ENCODE measurements at regions not wholly inside any gene's neighbourhood (a gene's known extent, or its start where the extent isn't known, plus 50 kb on each side); places are given as distances from the start of the nearest gene placed in this dataset.

DNA sequence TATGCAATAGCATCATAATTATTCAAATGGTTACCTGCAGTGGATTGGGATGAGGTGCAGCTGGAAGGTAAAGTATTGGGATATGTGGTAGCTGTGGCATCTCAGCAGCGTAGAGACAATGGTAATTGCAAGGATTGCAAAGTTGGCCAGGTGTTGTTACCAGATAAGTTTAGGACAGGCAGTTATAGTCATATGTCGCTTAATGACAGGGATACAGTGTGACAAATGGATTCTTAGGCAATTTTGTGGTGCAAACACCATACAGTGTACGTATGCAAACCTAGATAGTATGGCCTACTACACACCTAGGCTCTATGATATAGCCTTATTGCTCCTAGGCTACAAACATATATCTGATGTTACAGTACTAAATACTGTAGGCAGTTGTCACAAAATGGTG is 163.5 kb upstream of the LYZL2 start:
- no peak for DNase-seq

DNA sequence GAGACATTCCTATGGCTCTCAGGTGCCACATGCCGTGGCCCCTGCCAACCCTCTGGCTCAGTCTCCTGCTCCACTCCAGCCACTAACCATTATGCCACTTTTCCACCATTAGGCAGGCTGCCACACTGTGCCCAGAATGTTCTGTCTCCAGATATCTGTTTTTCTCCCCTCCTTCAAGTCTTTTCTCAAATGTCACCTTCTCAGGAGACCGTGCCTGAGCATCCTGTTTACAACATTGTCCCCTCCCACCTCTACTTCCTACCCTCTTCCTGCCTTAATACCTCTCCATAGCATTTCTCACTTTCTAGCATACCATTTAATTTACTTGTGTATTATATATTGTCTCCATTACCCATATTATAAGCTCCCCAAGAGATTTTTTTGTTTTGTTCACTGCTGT is 162.5 kb upstream of the LYZL2 start:
- peak in 1 of 5 donors; percentile 26 for DNase-seq

DNA sequence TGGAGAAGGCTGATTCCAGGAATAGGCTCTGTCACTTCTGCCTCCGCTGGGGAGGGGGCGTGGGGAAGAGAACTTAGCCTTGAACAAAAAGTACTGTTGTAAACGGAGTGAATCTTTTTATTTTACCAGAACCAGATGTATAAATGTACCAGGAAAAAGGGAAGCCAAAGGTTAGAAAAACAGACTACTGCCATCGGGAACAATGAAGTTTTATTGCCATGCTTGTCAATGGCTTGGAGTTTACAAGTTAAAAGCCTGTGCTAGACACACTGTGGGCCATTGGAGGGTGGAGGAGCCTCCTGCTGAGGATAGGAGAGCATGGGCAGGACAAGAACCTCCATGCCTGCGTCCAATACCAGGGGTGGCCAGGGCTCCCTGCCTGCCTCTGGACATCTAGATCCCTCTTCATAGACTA is 161.7 kb upstream of the LYZL2 start:
- DNase-seq: no peak

DNA sequence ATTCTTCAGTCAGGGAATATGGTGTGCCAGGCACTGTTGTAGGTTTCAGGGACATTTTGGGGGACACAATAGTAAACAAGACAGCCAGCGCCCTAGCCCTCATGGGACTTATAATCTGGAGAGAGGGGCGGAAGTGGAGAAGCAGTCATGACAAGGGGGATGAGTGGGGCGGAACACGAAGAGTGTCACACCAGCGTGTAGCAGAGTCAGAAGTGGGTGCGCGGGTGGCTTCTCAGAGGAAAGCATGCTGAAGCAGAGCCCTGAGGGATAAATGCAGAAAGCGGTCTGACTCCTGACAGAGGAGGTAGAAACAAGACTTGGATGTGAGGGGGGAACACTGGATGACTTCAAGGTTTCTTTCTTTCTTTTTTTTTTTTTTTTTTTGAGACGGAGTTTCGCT is 160.3 kb upstream of the LYZL2 start:
- no peak for DNase-seq

DNA sequence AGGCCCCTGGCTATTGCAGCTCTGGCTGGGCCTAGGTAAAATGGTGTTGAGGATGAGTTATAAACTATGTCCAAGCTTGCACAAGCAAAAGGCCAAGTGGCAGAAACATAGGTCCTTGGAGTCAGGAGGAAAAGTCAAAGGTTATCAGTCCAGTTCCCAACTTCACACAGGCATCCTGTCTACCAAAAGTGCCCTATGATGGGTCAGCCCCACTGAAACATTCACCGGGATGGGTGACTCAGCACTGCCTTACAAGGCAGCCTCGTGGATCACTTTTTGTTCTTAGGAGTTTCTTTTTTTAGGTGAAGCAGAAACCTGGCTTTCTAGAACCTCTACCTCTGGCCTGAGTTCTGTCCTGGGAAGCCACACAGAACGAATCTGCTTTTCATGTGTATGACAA is 158.8 kb upstream of the LYZL2 start:
- DNase-seq: no peak

DNA sequence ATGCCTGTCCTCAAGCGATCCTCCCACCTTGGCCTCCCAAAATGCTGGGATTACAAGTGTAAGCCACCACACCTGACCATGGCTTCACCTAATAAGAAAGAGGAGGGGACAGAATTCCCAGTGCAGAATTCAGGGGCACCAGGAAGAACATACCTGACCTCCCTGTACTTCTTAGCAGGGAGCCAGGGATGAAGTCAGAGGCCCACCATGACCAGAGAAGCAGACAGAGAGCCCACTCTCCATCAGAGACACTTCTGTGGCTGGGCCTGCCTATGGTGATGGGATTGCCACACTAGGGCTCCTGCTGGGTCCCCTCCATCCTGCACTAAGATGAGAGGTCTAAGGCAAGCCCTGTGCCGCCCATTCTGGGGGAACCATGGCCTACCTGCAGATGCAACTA is 157.4 kb upstream of the LYZL2 start:
- no peak for DNase-seq

DNA sequence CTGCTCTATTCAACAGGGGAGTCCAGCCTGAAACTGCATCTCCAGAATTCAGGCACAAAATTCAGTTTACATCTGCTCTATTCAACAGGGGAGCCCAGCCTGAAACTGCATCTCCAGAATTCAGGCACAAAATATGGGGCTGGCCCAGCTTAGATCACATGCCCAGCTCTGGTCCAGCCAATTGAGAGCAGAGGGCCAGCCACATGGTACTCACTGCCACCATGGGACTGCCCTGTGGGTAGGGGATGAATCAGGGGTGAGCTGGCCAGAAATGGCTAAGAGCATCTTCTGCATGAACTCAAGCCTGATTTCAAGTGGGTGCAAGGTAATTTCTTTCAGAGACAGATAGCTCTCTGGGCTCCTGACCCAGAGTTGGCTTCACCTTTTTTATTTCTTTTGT is 156.6 kb upstream of the LYZL2 start:
- DNase-seq: no peak

DNA sequence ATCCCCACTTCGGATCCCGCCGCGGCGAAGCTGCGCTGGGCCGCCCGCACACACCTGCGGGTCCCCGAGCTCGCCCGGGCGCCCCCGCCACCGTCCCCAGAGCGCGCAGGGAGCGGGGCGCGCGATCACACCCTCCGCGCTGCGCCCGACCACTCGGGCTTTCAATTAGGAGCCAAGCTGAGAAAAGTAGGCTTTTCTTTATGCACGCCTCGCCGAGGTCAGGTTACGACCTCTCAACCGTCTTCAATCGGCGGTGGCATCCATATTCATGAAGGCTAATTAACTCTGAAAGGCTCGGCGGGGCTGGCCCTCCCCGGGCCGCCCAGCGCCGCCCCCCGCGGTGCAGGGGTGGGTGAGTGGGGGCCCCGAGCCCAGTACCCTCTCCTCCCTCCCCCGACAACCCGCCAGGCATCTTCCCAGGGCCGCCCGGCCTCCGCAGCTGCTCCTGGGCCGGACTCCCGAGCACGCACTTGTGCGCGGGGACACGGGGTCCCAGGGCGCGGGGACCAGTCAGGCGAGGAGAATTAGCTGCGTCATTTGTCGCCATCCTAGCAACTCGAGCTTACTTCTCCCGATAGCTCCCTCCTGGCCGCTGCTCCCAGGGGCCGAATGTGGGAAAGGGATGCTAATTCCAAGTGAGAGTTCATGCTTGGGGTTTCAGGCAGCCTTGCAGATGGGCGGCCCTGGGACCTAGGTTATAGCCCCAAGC is 155.5 kb upstream of the LYZL2 start:
- DNase-seq: peak in 2 of 5 donors; percentile 18 to 36

DNA sequence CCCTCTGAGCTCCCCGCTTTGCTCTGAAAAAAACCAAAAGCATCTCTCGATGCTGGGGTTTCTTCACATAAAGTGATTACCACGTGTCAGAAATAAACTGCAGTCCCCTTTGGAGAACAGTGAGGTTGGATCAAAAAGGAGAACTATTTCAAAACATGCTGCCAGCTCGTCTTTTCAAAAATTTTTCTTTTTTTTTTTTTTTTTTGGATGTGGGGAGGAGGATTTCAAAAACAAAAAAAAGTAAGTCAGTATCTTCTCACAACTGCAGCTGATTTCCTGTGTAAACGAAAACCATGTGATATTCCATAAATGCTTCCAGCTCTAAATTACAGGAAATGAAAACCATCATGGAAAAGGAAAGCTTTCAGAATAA is 155.0 kb upstream of the LYZL2 start:
- peak in 1 of 5 donors; percentile 8 for DNase-seq

DNA sequence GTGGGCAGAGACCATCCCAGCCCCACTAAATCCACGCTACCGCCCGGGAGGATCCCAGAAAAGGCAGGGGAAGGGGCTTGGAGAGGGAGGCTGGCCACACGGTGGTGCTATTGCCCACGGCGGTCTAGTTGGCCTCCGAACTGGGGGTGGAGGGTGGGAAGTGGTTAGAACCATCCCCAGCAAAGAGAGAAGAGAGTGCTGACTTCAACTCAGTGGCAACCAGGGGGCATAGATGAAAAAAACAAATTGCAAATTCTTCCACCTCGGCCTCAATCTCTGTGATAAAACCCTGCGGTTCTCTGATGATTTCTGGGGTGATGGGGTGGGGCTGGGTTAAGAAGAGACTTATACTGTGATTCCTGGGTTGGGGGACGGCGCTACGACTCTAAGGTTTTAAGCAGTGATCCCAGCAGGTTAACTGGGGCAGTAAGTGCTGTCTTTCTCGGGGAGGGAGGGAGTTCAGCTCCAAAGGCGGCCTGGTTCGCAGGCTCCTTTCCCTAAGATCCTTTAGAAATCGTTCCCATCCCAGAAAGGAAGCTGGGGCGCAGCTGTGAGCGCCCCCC is 154.5 kb upstream of the LYZL2 start:
- peak; percentile 64 to 85 (median 68) for DNase-seq

DNA sequence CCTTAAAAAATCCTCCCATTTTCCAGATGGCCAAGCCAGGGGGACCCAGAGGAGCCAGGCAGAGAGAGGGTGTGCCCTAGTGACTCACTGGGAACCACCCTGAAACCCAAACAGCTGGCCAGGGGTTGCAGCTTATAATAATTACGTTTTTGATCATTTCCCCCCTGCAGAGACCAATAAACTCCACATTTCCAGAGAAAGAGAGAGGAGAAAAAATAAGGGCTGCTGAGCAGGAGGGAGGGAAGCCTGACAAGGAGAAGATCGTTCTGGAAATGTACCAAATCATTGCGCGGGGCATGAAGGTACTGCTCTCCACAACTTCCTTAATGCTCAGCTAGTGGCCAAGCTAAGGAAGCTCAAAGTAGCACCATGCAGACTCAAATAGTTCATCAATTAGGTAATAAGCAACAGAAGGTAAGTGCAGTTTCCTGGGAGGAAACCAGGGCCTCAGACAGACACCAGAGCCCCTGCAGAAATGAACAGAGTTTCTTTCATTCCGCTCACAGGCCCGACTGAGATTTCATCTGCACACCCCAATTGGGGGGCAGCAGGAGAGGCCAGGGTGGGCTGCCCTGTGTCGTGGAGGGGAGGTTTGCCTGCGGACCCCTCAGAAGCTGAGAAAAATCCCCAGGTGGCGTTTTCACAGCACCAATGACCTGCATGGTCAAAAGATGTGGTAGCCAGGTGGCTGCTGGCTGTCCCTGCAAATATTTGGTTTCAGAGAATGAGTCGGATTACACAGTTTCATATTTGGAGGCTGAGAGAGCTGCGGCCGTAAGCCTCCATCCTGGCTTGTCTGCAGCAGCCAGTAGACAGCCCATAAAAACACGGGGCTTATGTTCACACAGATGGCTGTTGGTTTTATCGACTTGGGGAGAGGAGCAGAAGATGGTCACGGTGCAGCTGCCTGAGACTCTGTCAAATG is 153.2 kb upstream of the LYZL2 start:
- DNase-seq: peak in 1 of 5 donors; percentile 20

DNA sequence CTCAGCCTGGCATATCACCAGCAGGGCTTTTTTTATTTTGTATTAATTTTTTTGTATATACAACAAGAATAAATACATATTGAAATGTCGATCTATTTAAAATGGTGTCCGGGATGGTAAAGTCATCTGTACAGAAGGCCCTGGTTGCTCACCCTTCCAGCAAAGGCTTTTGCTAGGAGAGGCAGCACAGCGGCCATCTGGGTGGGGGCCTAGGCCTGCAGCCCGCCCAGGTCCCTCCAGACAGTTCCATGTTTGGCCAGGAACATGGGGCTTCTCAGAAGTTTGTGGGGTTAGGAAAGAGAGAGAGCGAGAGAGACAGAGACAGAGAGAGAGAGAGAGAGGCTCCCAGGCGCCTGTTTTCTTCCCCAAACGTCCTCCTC is 152.6 kb upstream of the LYZL2 start:
- DNase-seq: no peak

DNA sequence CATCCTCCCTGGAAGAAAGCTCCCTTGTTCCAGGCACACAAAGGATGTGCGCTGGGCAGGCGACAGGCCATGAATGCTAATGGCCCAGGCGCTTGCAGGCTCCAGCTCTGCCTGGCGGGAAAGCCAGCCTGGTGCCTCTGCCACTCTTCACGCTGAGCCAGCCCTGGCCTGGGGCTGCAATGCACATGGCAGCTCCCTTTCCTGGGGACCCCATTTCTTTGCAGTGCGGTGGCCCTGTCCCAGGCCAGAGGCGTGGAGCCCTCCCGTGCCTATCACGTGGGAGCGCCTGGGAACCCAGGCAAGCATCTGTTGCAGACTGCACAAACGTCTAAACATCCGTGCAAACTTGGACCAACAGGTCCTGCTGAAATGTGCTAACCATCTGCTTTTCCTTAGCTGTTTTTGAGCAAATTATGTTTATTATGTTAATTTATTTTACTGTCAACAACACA is 152.1 kb upstream of the LYZL2 start:
- no peak for DNase-seq

DNA sequence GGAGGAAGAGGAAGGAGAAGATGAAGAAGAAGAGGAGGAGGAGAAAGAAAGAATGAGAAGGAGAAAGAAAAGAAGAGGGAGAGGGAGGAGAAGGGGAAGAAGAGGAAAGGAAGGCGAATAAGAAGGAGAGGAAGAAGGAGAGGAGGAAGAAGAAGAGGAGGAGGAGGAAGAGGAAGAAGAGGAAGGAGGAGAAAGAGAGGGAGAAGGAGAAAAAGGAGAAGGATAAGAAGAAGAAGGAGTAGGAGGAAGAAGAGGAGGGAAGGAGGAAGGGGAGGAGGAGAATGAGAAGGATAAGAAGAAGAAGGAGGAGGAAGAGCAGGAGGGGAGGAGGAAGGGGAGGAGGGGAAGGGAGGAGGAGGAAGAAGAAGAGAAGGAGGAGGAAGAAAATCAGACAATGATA is 149.2 kb upstream of the LYZL2 start:
- no peak for DNase-seq

DNA sequence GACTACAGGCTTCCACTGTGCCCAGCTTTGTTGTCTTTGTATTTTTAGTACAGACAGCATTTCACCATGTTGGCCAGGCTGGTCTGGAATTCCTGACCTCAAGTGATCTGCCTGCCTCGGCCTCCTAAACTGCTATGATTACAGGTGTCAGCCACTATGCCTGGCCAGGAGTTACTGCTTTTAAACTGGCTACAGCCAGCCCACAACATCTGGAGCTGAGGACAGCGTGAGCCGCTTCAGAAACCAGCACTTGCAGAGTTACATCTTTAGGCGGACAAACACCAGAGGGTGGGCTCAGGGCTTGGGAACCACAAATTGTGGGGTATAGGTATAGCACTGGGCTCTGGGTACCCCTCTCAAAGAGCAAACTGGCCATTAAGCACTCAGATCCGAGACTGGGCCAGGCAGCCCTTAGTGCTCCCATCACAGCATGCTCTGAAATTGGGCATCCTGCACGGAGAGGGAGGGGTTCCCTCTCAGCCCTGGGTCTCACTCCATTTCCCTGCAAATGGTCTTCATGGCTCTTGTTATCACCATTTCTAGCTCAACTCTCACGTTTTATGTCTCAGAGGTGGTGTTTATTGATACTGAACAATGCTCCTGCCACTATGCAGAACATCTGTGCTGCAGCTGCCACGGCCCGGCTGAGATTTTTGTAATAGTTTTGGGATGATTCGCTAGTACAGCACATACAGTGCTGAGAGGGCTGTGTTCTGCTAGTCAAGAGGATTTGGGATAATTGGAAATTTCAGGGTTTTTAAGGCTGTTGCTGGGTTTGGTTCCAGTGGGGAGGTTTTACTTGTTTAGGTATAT is 146.4 kb upstream of the LYZL2 start:
- no peak for DNase-seq

DNA sequence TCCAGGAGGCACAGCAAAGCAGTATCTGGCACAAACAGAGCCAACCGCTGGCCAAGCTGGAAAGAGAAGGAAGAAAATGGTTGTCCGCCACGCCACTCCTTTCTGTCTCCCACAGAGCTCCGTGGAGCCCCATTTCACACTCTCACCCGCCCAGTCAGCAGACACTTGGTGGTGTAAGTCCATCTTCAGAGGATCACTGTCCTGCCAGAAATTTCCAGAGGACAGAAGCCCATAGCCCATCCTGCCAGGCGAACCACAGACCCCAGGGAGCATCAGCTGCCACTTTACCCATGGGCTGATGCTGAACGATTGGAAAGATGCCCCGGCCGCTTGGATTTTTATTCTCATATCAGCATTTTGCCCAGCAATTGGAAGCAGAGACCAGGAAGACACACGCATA is 144.7 kb upstream of the LYZL2 start:
- DNase-seq: no peak

DNA sequence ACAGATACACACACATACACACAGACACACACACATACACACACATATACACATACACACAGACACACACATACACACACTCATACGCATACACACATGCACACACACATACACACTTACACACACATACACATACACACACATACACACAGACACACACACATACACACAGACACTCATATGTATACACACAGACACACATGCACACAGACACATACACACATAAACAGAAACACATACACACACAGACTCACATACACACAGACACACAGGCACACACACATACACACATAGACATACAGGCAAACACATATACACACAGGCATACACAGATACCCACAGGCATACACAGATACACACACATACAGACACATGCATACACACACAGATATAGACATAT is 143.9 kb upstream of the LYZL2 start:
- no peak for DNase-seq

DNA sequence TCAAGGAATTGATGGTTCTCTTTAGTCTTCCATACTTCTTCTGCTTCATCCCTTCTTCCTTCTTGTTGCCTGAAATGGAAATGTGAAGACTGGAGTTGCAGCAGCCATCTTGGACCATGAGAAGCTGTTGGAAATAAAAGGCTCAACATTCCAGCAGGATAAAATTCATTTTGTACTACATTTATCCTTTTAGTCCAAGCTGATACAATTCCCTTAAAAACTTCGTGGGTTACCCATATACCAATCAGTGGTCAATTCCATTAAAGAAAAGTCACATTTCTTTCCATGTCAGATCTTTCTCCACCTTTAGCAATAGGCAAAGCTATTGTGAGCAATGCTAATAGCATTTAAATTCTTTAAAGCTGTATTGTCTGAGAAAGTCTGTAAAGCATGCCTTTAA is 141.3 kb upstream of the LYZL2 start:
- DNase-seq: no peak

DNA sequence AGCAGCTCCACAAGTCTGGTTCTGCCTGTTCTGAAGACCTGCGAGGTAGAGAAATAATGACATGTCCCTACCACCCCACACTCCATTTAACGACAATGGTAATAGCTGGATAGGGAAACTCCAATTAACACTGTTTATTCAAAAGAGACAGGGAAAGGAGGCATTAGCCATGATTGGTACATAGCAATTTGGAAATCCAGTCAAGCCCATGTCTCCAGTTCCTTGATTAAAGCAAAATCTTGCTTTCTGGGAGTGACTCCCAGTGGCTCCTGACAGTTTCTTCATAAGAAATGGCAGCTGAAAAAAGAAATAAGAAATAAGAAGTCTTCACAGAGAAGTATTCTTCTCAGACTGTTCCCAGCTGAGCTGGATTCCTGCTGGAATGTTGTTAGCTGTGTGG is 140.7 kb upstream of the LYZL2 start:
- no peak for DNase-seq

DNA sequence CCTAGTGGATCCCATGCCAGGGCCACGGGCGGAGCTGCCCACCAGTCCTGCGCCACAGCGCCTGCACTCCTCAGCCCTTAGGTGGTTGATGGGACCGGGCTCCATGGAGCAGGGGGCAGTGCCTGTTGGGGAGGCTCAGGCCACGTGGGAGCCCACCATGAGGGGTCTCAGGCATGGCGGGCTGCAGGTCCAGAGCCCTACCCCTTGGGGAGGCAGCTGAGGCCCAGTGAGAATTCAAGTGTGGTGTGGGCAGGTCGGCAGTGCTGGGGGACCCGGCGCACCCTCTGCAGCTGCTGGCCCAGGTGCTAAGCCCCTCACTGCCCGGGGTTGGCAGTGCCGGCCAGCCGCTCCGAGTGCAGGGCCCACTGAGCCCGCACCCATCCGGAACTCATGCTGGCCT is 139.8 kb upstream of the LYZL2 start:
- no peak for DNase-seq

DNA sequence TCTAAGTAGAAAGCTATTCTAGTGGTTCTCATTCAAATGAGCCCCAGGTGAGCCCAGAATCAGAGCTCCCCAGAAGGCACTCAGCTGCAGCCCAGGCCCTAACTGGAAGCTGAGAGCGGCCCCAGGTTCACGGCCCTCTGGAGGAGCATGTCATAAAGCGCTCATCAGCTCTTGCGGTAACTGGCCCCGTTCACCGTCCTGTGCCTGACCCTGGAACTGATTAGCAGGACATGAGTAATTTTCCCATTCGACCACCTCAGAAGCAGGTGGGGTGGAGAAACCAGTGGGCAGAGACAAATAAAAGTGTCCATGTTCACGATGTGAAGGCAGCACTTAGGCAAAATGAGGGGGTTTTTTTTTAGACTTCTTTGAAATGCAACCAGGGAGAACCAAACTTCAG is 136.1 kb upstream of the LYZL2 start:
- no peak for DNase-seq

DNA sequence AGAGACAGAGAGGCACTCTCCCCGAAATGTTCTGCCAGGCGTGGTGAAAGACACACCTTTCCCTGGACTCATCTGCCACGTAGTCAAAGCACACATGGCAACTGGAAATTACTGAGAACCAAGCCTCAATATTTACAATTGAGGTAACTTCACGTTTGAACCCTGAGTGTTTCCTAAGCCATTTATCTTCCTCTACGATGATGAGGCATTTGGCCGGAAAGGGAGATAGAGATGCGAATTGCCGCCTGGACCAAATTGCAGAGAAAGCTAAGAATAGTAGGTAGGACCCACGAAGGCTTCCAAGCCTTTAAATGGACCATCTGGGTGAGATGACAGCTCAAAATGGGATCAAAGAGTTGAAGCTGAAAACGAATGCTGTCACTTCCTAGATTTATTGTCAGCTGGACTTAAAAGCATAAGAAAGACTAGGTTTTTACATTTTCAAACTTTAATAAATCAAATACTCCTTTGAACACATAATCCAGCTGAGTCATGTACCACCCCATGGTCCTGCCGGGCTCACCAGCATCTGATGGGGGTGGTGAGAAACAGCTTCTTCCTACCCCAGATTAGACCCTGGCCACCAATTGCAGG is 135.6 kb upstream of the LYZL2 start:
- no peak for DNase-seq

DNA sequence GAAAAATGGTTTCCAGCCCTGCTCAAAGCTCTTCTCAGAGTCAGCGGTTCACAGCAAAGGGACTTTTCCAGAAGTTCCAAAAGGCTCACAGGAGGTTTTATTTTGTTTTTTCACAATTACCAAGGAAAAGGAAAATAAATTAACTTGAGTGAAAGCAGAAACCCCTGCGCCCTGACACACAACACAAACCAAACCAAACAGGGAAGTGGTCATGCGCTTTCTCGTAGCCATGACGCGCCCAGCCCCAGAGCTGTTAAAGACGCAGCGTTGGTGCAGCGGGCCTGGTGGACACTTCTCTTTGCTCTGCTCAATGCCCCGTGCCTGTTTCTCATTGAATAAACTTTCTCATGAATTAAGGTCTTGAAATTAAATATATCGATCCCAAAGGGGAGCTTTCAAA is 134.4 kb upstream of the LYZL2 start:
- no peak for DNase-seq
